NCI-H128 (cell line): ENCODE measurements at regions not wholly inside any gene's neighbourhood (a gene's known extent, or its start where the extent isn't known, plus 50 kb on each side); places are given as distances from the start of the nearest gene placed in this dataset.
"Not testable (repeated sequence)": the region's sequence is repeated elsewhere in the genome, so short reads cannot be mapped to it uniquely, and the experiment has no call there.

Source experiments
- DNase-seq: peaks from one replicate; lab custom pipeline; 2025; ENCODE audit not compliant: unreplicated experiment; lab: John Stamatoyannopoulos, UW

DNA sequence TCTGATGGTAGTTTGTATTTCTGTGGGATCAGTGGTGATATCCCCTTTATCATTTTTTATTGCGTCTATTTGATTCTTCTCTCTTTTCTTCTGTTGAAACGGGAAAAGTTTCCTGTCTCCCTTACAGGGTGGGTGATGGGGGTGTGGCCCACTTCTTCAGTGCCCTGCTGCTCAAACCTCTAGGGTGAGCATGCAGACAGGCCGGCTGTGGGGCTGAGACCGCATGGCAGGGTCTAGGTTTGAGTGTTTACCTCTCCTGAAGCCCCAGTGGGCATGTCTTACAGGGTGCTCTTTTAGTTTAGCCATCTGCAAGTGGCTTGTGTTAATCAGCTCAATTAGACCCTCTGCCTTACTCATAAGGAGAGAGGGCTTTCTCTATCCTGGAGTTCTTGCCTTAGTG is 450.0 kb upstream of the EPHA3 start:
- DNase-seq, result no peak

DNA sequence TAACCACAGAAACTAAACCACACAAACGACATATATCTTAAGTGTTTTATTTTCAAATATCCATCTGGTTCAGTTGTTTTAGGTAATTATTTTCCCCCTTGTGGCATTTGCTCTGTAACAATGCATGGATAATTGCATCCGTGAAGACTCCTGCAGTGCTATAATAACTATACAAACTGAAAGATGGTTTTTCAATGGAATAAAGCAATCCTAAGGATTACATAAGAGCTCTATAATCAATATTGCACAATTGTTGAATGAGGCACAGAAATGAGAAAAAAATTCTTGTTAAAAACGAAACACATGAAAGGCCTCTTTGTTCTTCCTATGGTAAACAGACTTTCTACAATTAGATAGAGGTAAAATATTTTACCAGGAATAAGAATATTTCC is 446.0 kb upstream of the EPHA3 start:
- no peak for DNase-seq

DNA sequence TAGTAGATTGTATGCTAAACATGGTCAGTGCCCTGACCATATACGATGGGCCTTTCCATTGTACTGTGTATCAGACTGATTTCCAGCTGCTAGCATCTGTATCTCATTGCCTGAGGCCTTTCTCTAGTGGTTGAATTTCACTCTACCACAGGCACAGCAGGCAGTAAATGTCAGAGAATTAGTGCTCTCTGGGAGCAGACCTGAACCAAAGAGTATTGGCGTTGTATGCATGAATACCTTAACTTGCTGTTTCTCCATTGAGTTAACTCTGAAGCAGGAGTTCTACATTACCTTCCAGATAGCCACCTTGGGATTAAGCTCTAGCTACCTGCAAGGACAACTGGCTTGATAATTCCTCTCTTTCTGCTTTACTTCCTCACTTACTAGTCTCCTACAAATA is 439.2 kb upstream of the EPHA3 start:
- DNase-seq, result no peak

DNA sequence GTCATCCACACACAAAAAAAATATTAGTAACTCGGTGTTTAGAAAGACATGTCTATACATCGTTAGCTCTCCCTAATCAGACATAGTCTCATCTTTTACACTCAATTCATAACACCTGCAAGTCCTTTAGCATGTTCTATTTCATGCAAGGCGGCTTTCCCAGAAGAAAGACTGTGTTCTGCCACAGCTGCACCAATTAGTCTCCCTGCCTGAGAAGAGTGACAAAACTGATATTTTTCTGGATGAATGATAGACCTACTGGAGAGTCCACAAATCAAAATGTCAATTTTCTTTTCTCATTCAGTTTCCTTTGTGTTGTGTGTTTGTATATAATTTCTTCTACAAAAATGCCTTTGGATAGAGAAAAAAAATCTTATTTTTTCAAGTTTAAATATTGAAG is 435.8 kb upstream of the EPHA3 start:
- no peak for DNase-seq

DNA sequence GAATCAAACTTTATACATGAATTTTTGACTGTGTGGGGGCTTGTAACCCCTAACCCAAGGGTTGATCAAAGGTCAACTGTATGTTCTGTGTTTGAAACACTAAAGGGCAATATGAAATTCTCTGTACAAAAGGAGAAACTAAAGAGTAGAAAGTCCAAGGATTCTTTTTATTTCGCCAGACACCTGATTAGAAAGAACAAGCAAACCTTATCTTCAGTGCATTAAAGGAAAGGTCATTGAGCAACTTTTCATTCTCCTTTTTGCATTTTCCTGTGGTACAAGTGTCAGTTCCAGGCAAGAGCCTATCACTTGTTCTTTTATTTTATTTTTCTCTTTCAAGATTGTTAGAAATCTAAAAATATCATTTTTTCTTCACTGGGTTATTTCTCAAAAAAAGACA is 430.1 kb upstream of the EPHA3 start:
- DNase-seq, result no peak

- no peak for DNase-seq
Measured at GRCh38 chr3:88678747-88679146, 428.7 kb upstream of the EPHA3 start.

- no peak for DNase-seq
Measured at GRCh38 chr3:88690287-88690686, 417.1 kb upstream of the EPHA3 start.

DNA sequence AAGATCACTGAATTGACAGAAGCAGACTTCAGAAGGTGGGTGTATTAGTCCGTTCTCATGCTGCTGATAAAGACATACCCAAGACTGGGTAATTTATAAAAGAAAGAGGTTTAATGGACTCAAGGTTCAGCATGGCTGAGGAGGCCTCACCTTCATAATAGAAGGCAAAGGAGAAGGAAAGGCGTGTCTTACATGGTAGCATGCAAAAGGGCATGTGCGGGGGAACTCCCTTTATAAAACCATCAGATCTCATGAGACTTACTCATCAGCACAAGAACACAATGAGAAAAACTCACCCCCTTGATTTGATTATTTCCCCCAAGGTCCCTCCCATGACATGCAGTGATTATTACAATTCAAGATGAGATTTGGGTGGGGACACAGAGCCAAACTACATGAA is 416.3 kb upstream of the EPHA3 start:
- no peak for DNase-seq

- DNase-seq, result no peak
Measured at GRCh38 chr3:88703501-88704059, 403.8 kb upstream of the EPHA3 start.

DNA sequence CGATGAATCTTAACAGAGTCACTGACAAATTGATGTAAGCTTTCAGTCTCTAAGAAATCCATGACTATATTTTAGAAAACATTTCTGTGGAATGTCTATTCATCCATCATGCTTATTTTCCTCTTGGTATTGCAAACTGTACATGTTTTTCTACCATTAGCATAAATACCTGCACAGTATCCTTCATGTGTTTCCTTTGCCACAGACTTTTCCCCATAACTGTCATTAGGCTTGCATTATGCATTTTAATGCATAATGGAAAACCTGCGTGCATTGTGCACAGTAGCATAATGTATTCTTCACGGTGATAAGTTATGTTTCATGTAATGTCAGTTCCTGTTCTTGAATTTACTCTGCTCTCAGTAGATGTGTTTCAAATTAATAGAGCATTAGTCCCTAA is 403.1 kb upstream of the EPHA3 start:
- DNase-seq, result no peak

DNA sequence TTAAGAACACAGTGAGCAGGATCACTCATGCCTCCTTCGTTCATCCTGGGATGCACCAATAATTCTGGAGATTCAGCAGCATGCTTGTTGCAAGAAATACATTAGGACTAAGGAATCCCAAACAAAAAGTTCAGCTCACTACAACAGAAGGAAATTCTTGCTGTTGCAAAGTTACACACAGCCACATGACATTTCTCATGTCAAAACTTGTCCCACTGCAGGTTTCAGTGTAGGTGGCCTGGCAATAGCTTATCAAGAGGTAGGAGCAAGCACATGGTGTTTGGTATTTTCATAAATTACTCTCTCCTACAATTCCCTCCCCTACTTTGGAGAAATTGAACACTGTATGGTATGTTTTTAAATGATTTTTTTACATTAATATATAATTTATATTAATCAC is 399.6 kb upstream of the EPHA3 start:
- no peak for DNase-seq

- no peak for DNase-seq
Measured at GRCh38 chr3:88712552-88712951, 394.9 kb upstream of the EPHA3 start.

DNA sequence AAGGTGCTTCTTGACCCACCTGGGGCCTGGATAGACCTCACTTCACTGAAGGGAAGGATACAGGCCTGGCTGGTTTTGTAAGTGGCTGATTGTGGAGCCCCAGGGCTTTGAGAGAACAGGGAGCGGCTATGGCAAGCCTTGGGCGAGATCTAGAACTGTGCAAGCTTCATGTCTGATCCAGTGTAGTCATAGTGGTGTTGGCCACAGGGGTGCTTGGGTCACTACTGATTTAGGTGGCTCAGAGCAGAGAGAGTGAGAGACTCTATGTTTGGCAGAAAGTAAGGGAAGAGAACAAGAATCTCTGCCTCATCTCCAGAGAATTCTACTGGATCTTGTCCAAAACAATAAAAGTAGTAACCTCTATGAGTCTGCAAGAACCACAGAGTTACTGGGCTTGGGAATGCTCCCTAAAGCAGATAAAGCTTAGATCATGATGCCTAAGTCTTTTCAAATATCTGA is 394.2 kb upstream of the EPHA3 start:
- no peak for DNase-seq

DNA sequence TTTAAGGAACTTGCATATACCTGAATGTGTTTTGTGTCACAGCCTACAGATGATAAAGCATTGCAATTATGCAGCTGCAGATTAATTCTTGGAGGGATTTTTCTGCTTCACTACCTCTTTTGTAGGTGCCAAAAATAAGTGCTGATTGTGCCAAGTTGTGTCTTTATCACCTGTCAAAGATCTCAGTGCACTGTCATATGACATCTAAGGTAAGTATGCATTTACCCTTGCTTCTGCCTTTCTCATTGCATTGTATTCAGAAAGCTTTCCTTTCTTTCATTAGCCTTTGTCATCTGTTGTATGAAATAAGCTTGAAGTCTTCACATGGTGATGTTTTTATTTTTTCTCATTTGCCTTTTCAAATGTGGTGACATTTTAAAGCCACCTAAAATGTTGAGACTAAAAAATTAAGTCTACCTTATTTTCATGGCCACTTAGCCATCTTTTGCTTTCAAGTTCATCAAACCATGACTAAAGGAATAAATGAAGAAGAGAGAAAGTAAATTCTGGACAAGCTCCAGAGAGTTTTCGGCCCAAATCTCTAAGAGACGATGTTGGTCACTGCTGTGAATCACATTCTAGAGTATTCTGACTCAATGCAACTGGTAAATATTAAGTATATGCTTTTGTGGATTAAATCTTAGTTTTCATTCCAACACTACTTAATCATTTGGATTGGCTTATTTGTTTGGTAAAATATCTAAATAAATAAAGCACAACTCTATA is 381.8 kb upstream of the EPHA3 start:
- no peak for DNase-seq

- no peak for DNase-seq
Measured at GRCh38 chr3:88732186-88732585, 375.2 kb upstream of the EPHA3 start.

DNA sequence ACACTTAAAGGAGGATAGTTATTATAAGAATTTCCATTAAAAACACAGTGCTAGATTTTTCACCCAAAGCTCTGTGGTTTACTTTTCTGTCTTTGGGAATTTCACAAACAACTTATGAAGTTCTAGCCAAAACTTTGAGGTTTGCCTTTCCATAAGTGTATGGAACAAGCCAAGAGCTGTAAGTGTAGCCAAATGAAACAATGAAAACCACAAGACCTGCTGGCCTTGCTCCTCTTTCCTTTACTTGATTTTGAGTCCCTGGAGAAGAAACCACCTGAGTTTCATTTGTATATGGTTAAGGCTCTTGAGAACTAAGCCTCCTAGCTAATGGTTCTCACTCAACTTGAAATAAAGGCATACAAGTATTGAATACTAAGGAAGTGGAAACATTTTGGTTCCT is 365.3 kb upstream of the EPHA3 start:
- no peak for DNase-seq

DNA sequence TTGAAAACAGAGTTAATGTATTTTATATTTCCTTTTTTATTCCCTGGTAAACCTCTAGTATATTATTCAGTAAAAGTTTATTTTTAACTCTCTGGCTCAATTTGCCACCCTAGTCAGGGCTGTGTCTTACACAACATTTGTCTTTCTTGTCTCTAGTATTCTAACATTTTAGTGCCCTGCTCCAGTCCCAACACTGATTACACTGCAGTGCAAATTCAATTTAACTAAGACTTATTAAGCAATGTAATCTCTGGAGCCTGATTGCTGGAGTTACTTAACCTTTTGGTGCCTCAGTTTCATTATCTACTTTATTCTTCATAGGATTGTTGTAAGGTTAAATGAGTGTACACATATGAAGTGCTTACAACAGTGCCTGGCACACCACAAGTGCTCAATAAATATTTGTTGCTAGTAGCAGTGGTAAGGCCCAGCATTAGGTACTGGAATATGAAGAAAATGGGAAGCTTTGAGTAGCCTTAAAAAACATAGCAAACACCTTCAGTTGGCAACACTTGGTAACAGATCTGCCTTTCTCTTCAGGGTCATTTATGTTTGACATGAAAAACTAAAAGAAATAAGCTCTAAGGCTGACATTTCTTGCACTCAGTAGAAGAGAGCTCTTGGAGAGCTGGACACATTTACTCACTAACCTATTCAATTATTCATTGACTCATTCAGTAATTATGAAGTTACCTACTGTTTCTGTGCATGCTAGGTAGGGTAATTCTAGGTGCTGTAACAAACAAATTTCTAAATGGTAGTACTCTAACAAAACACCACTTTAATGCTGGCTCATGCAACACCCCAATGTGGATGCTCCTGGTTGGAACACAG is 364.5 kb upstream of the EPHA3 start:
- DNase-seq, result no peak

DNA sequence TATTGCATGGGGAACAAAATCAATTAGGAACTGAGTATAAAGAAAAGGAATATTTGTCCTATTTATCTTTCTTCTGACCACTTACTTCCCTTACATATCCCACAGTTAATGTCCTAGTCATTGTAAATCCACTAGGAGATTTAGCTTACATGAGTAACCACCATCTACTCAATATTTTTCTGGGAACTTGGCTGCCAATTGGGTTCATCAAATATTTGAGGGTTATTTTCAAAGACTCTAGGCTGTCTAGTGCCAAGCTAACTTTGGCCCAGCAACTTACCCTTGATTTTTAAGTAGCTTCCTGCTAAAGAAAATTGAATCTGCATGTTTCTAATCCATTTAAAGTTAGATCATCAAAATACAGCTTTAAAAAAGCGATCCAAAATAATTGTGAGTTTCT is 362.5 kb upstream of the EPHA3 start:
- DNase-seq, result no peak

GRCh38 chr3:88747145-88747544 is 360.3 kb upstream of the EPHA3 start:
- not testable (repeated sequence) for DNase-seq

GRCh38 chr3:88758676-88759075 is 348.7 kb upstream of the EPHA3 start:
- DNase-seq, result no peak

DNA sequence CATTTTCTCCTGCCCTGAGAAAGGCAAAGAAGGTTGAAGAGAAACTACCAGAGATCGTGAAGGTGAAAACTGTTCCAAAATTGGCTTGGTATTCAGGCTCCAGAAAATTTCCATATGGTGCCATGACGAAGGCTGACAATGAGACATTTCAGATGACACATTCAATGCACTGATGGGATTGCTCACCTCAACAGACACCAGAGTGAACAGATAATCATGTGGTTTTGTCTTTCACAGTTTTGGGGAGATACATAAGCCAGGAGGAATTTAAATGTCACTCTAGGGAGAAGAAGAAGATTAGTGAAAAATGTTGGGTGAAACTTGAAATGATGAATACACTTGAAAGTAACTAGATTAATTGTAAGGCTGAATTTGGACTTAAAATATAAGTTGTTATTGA is 339.7 kb upstream of the EPHA3 start:
- DNase-seq, result no peak

DNA sequence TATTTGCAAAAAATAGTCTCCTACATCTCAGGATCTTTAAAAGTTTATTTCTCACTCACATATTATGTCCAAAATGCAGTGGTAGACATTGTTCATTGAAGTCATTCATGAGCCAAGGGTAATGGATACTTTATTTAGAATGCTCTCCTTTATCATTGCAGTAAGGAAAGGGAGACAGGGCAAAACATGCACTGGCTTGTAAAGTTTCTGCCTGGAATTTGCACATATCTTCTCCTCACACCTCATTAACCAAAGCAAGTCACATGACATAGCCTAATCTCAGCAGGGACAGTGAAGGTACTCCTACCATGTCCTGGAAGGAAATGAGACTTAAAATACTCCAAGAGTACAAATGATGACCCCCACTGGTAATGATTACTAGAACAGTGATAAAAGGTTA is 333.7 kb upstream of the EPHA3 start:
- DNase-seq, result no peak
